Stimulated activated CD8-positive, alpha-beta memory T cell treated with anti-CD3 and anti-CD28 coated beads, Interleukin-7, amount 100 ng/mL, for 1 hour (primary cell): ENCODE measurements at regions not wholly inside any gene's neighbourhood (a gene's known extent, or its start where the extent isn't known, plus 50 kb on each side); places are given as distances from the start of the nearest gene placed in this dataset.

Experiments used
- DNase-seq, 2 donors: peaks; one replicate each; pipeline ENCODE4 v3.0.0-alpha.2; 2020; ENCODE audit warnings: low read depth in 2 of 2

GRCh38 chr14:104462651-104463630 is 116.6 kb upstream of the C14orf180 start:
- no peak for DNase-seq

GRCh38 chr14:104464907-104465306 is 114.7 kb upstream of the C14orf180 start:
- DNase-seq, result no peak

- no peak for DNase-seq
Observed at GRCh38 chr14:104465482-104466390, 113.8 kb upstream of the C14orf180 start.

- DNase-seq, result no peak
Observed at GRCh38 chr14:104467236-104467635, 112.3 kb upstream of the C14orf180 start.

- DNase-seq, result no peak
Observed at GRCh38 chr14:104467641-104468040, 111.9 kb upstream of the C14orf180 start.

- DNase-seq, result no peak
Observed at GRCh38 chr14:104469591-104469990, 110.0 kb upstream of the C14orf180 start.

GRCh38 chr14:104470588-104470987 is 109.0 kb upstream of the C14orf180 start:
- no peak for DNase-seq

GRCh38 chr14:104471114-104471513 is 108.5 kb upstream of the C14orf180 start:
- no peak for DNase-seq

- DNase-seq, result no peak
Observed at GRCh38 chr14:104472073-104472472, 107.5 kb upstream of the C14orf180 start.

- DNase-seq, result no peak
Observed at GRCh38 chr14:104472536-104473243, 106.9 kb upstream of the C14orf180 start.

GRCh38 chr14:104473244-104473565 is 106.4 kb upstream of the C14orf180 start:
- no peak for DNase-seq

- no peak for DNase-seq
Observed at GRCh38 chr14:104473649-104474494, 105.7 kb upstream of the C14orf180 start.

GRCh38 chr14:104474495-104475213 is 104.9 kb upstream of the C14orf180 start:
- DNase-seq, result no peak

GRCh38 chr14:104475256-104475655 is 104.3 kb upstream of the C14orf180 start:
- DNase-seq, result no peak

GRCh38 chr14:104475802-104476201 is 103.8 kb upstream of the C14orf180 start:
- no peak for DNase-seq

- DNase-seq, result no peak
Observed at GRCh38 chr14:104476437-104476836, 103.1 kb upstream of the C14orf180 start.

GRCh38 chr14:104477117-104477623 is 102.4 kb upstream of the C14orf180 start:
- no peak for DNase-seq

- DNase-seq, result no peak
Observed at GRCh38 chr14:104477666-104478380, 101.7 kb upstream of the C14orf180 start.

- DNase-seq, result no peak
Observed at GRCh38 chr14:104478656-104479055, 100.9 kb upstream of the C14orf180 start.
